ENCODE measurements at regions not wholly inside any gene's neighbourhood (a gene's known extent, or its start where the extent isn't known, plus 50 kb on each side); places are given as distances from the start of the nearest gene placed in this dataset.
"Not testable (repeated sequence)": the region's sequence is repeated elsewhere in the genome, so short reads cannot be mapped to it uniquely, and the experiment has no call there.

- no peaks in the 10 kb centered on the region for H3K27me3 ChIP-seq (ENCODE audit: control insufficient read depth in 1 of 2, insufficient read depth in 2 of 2, low read length in 2 of 2)
- H3K9me3 ChIP-seq (ENCODE audit: control insufficient read depth in 2 of 2, insufficient read depth in 1 of 2, low read depth in 1 of 2, low read length in 1 of 2) = peaks cover 0 to 6% of the 10 kb centered on the region in 2 donors
- no peak overlapping the region for H3K27ac ChIP-seq (ENCODE audit: low read depth in 2 of 2, low read length in 1 of 2)
- H3K4me1 ChIP-seq (ENCODE audit: control insufficient read depth in 2 of 2, insufficient read depth in 2 of 2, low read length in 1 of 2) = no peaks in the 10 kb centered on the region
- WGBS, 2 donors = 78 to 79% methylated on average over 4 of the region's 4 CpGs
- no peak overlapping the region for H3K4me3 ChIP-seq (ENCODE audit: low read depth in 1 of 2, low read length in 2 of 2)
- H3K36me3 ChIP-seq (ENCODE audit: control insufficient read depth in 2 of 2, insufficient read depth in 2 of 2, low read length in 1 of 2) = no peaks in the 10 kb centered on the region
These were observed 724.7 kb downstream of the MATN1 start for GRCh38 chr1:29998686-29999085.

GRCh38 chr1:29997818-29998217, 725.6 kb downstream of the MATN1 start:
- H3K4me3 ChIP-seq (ENCODE audit: low read depth in 1 of 2, low read length in 2 of 2); H3K4me1 ChIP-seq (ENCODE audit: control insufficient read depth in 2 of 2, insufficient read depth in 2 of 2, low read length in 1 of 2); H3K9me3 ChIP-seq (ENCODE audit: control insufficient read depth in 2 of 2, insufficient read depth in 1 of 2, low read depth in 1 of 2, low read length in 1 of 2); H3K27me3 ChIP-seq (ENCODE audit: control insufficient read depth in 1 of 2, insufficient read depth in 2 of 2, low read length in 2 of 2); H3K36me3 ChIP-seq (ENCODE audit: control insufficient read depth in 2 of 2, insufficient read depth in 2 of 2, low read length in 1 of 2); H3K27ac ChIP-seq (ENCODE audit: low read depth in 2 of 2, low read length in 1 of 2): not testable (repeated sequence)
- WGBS, 2 donors = 89 to 90% methylated on average over 1 of the region's 3 CpGs

- peaks cover 0 to 3% of the 10 kb centered on the region in 2 donors for H3K4me1 ChIP-seq (ENCODE audit: control insufficient read depth in 2 of 2, insufficient read depth in 2 of 2, low read length in 1 of 2)
- peaks cover 0 to 14% of the 10 kb centered on the region in 2 donors for H3K9me3 ChIP-seq (ENCODE audit: control insufficient read depth in 2 of 2, insufficient read depth in 1 of 2, low read depth in 1 of 2, low read length in 1 of 2)
- H3K27ac ChIP-seq (ENCODE audit: low read depth in 2 of 2, low read length in 1 of 2) = no peak overlapping the region
- H3K36me3 ChIP-seq (ENCODE audit: control insufficient read depth in 2 of 2, insufficient read depth in 2 of 2, low read length in 1 of 2) = no peaks in the 10 kb centered on the region
- no peaks in the 10 kb centered on the region for H3K27me3 ChIP-seq (ENCODE audit: control insufficient read depth in 1 of 2, insufficient read depth in 2 of 2, low read length in 2 of 2)
- no peak overlapping the region for H3K4me3 ChIP-seq (ENCODE audit: low read depth in 1 of 2, low read length in 2 of 2)
These were observed 729.4 kb downstream of the MATN1 start for GRCh38 chr1:29993950-29994349.

- H3K4me3 ChIP-seq (ENCODE audit: low read depth in 1 of 2, low read length in 2 of 2) = no peak overlapping the region
- 80 to 92% methylated on average over 3 of the region's 3 CpGs for WGBS, 2 donors
- no peak overlapping the region for H3K27ac ChIP-seq (ENCODE audit: low read depth in 2 of 2, low read length in 1 of 2)
- peaks cover 0 to 8% of the 10 kb centered on the region in 2 donors for H3K9me3 ChIP-seq (ENCODE audit: control insufficient read depth in 2 of 2, insufficient read depth in 1 of 2, low read depth in 1 of 2, low read length in 1 of 2)
- no peaks in the 10 kb centered on the region for H3K27me3 ChIP-seq (ENCODE audit: control insufficient read depth in 1 of 2, insufficient read depth in 2 of 2, low read length in 2 of 2)
- no peaks in the 10 kb centered on the region for H3K36me3 ChIP-seq (ENCODE audit: control insufficient read depth in 2 of 2, insufficient read depth in 2 of 2, low read length in 1 of 2)
- H3K4me1 ChIP-seq (ENCODE audit: control insufficient read depth in 2 of 2, insufficient read depth in 2 of 2, low read length in 1 of 2) = peaks cover 0 to 3% of the 10 kb centered on the region in 2 donors
These were observed 731.6 kb downstream of the MATN1 start for GRCh38 chr1:29991815-29992214.

- no peaks in the 10 kb centered on the region for H3K36me3 ChIP-seq (ENCODE audit: control insufficient read depth in 2 of 2, insufficient read depth in 2 of 2, low read length in 1 of 2)
- 46 to 63% methylated on average over 15 of the region's 15 CpGs for WGBS, 2 donors
These were observed 732.4 kb downstream of the MATN1 start for GRCh38 chr1:29991025-29991424.

GRCh38 chr1:29990304-29990703, 733.1 kb downstream of the MATN1 start:
- H3K27me3 ChIP-seq (ENCODE audit: control insufficient read depth in 1 of 2, insufficient read depth in 2 of 2, low read length in 2 of 2) = no peaks in the 10 kb centered on the region
- H3K4me3 ChIP-seq (ENCODE audit: low read depth in 1 of 2, low read length in 2 of 2) = no peak overlapping the region
- H3K27ac ChIP-seq (ENCODE audit: low read depth in 2 of 2, low read length in 1 of 2) = no peak overlapping the region
- H3K36me3 ChIP-seq (ENCODE audit: control insufficient read depth in 2 of 2, insufficient read depth in 2 of 2, low read length in 1 of 2) = no peaks in the 10 kb centered on the region
- peaks cover 0 to 8% of the 10 kb centered on the region in 2 donors for H3K9me3 ChIP-seq (ENCODE audit: control insufficient read depth in 2 of 2, insufficient read depth in 1 of 2, low read depth in 1 of 2, low read length in 1 of 2)
- WGBS, 2 donors = 72 to 75% methylated on average over 8 of the region's 8 CpGs
- H3K4me1 ChIP-seq (ENCODE audit: control insufficient read depth in 2 of 2, insufficient read depth in 2 of 2, low read length in 1 of 2) = peaks cover 0 to 3% of the 10 kb centered on the region in 2 donors

More at GRCh38 chr1:29991025-29991424, 732.4 kb downstream of the MATN1 start:
- peaks cover 0 to 3% of the 10 kb centered on the region in 2 donors for H3K4me1 ChIP-seq (ENCODE audit: control insufficient read depth in 2 of 2, insufficient read depth in 2 of 2, low read length in 1 of 2)
- H3K9me3 ChIP-seq (ENCODE audit: control insufficient read depth in 2 of 2, insufficient read depth in 1 of 2, low read depth in 1 of 2, low read length in 1 of 2) = peaks cover 0 to 8% of the 10 kb centered on the region in 2 donors
- H3K4me3 ChIP-seq (ENCODE audit: low read depth in 1 of 2, low read length in 2 of 2) = no peak overlapping the region
- H3K27me3 ChIP-seq (ENCODE audit: control insufficient read depth in 1 of 2, insufficient read depth in 2 of 2, low read length in 2 of 2) = no peaks in the 10 kb centered on the region
- no peak overlapping the region for H3K27ac ChIP-seq (ENCODE audit: low read depth in 2 of 2, low read length in 1 of 2)

- Histone ChIP-seq H3K4me3 (ENCODE audit: low read depth in 1 of 2, low read length in 2 of 2) (no peak overlapping the region), H3K36me3 (ENCODE audit: control insufficient read depth in 2 of 2, insufficient read depth in 2 of 2, low read length in 1 of 2) (no peaks in the 10 kb centered on the region), H3K27ac (ENCODE audit: low read depth in 2 of 2, low read length in 1 of 2) (no peak overlapping the region), H3K9me3 (ENCODE audit: control insufficient read depth in 2 of 2, insufficient read depth in 1 of 2, low read depth in 1 of 2, low read length in 1 of 2) (peaks cover 0 to 6% of the 10 kb centered on the region in 2 donors), H3K4me1 (ENCODE audit: control insufficient read depth in 2 of 2, insufficient read depth in 2 of 2, low read length in 1 of 2) (peaks cover 0 to 7% of the 10 kb centered on the region in 2 donors), H3K27me3 (ENCODE audit: control insufficient read depth in 1 of 2, insufficient read depth in 2 of 2, low read length in 2 of 2) (no peaks in the 10 kb centered on the region)
- WGBS, 2 donors = 35 to 43% methylated on average over 2 of the region's 2 CpGs
These were observed 736.4 kb downstream of the MATN1 start for GRCh38 chr1:29986986-29987385.

- 64 to 68% methylated on average over 5 of the region's 5 CpGs for WGBS, 2 donors
- Histone ChIP-seq H3K9me3 (ENCODE audit: control insufficient read depth in 2 of 2, insufficient read depth in 1 of 2, low read depth in 1 of 2, low read length in 1 of 2) (peaks cover 0 to 6% of the 10 kb centered on the region in 2 donors), H3K36me3 (ENCODE audit: control insufficient read depth in 2 of 2, insufficient read depth in 2 of 2, low read length in 1 of 2) (no peaks in the 10 kb centered on the region), H3K4me3 (ENCODE audit: low read depth in 1 of 2, low read length in 2 of 2) (no peak overlapping the region), H3K27me3 (ENCODE audit: control insufficient read depth in 1 of 2, insufficient read depth in 2 of 2, low read length in 2 of 2) (no peaks in the 10 kb centered on the region), H3K27ac (ENCODE audit: low read depth in 2 of 2, low read length in 1 of 2) (no peak overlapping the region), H3K4me1 (ENCODE audit: control insufficient read depth in 2 of 2, insufficient read depth in 2 of 2, low read length in 1 of 2) (peaks cover 0 to 4% of the 10 kb centered on the region in 2 donors)
These were observed 737.8 kb downstream of the MATN1 start for GRCh38 chr1:29985606-29985945.

GRCh38 chr1:29984862-29985605, 738.4 kb downstream of the MATN1 start:
- 47 to 56% methylated on average over 7 of the region's 7 CpGs for WGBS, 2 donors
- Histone ChIP-seq H3K9me3 (ENCODE audit: control insufficient read depth in 2 of 2, insufficient read depth in 1 of 2, low read depth in 1 of 2, low read length in 1 of 2) (peaks cover 0 to 2% of the 10 kb centered on the region in 2 donors), H3K27ac (ENCODE audit: low read depth in 2 of 2, low read length in 1 of 2) (no peak overlapping the region), H3K4me3 (ENCODE audit: low read depth in 1 of 2, low read length in 2 of 2) (no peak overlapping the region), H3K36me3 (ENCODE audit: control insufficient read depth in 2 of 2, insufficient read depth in 2 of 2, low read length in 1 of 2) (no peaks in the 10 kb centered on the region), H3K4me1 (ENCODE audit: control insufficient read depth in 2 of 2, insufficient read depth in 2 of 2, low read length in 1 of 2) (peaks cover 0 to 4% of the 10 kb centered on the region in 2 donors), H3K27me3 (ENCODE audit: control insufficient read depth in 1 of 2, insufficient read depth in 2 of 2, low read length in 2 of 2) (no peaks in the 10 kb centered on the region)

Data from esophagus (tissue), 2 donors.